ENCODE measurements at regions not wholly inside any gene's neighbourhood (a gene's known extent, or its start where the extent isn't known, plus 50 kb on each side); places are given as distances from the start of the nearest gene placed in this dataset.
"Not testable (repeated sequence)": the region's sequence is repeated elsewhere in the genome, so short reads cannot be mapped to it uniquely, and the experiment has no call there.

GRCh38 chr19:21668072-21668773, 99.2 kb downstream of the ZNF100 start:
- H3K36me3 Mint-ChIP-seq (ENCODE audit: low read depth); H3K27me3 Mint-ChIP-seq (ENCODE audit: low read depth); intact Hi-C loops (cut with micrococcal nuclease): not testable (repeated sequence)

GRCh38 chr19:21655540-21656126, 111.7 kb downstream of the ZNF100 start:
- Mint-ChIP-seq H3K9me3 (peaks cover 35% of the 10 kb centered on the region), H3K4me1 (ENCODE audit: low read depth) (no peaks in the 10 kb centered on the region), H3K36me3 (ENCODE audit: low read depth) (no peaks in the 10 kb centered on the region), H3K27me3 (ENCODE audit: low read depth) (no peaks in the 10 kb centered on the region), H3K4me3 (ENCODE audit: low read depth) (no peak overlapping the region), H3K27ac (no peak overlapping the region)
- intact Hi-C loops (cut with micrococcal nuclease): no loop called here
- no peak for DNase-seq (ENCODE audit: low spot score)

More at GRCh38 chr19:21668072-21668773, 99.2 kb downstream of the ZNF100 start:
- peaks cover 66% of the 10 kb centered on the region for H3K9me3 Mint-ChIP-seq
- not testable (repeated sequence) for H3K4me3 Mint-ChIP-seq (ENCODE audit: low read depth); DNase-seq (ENCODE audit: low spot score); H3K4me1 Mint-ChIP-seq (ENCODE audit: low read depth); H3K27ac Mint-ChIP-seq

DNA sequence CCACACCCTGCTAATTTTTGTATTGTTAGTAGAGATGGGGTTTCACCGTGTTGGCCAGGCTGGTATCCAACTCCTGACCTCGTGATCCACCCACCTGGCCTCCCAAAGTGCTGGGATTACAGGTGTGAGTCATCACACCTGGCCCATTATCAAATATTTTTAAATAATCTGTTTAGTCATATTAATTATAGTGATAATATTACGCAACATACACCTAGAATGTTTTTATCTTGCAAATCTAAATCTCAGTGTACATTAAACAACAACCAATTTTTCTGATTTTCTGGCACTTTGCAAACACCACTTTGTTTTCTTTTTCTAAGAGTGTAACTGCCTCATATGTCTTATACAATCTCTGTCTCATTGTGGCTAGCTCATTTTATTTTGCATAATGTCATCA, 115.9 kb downstream of the ZNF100 start:
- DNase-seq (ENCODE audit: low spot score); H3K4me1 Mint-ChIP-seq (ENCODE audit: low read depth); H3K4me3 Mint-ChIP-seq (ENCODE audit: low read depth); H3K27ac Mint-ChIP-seq; H3K27me3 Mint-ChIP-seq (ENCODE audit: low read depth); intact Hi-C loops (cut with micrococcal nuclease); H3K36me3 Mint-ChIP-seq (ENCODE audit: low read depth): not testable (repeated sequence)
- peaks cover 52% of the 10 kb centered on the region for H3K9me3 Mint-ChIP-seq

GRCh38 chr19:21638776-21639175, 128.6 kb downstream of the ZNF100 start:
- H3K27me3 Mint-ChIP-seq (ENCODE audit: low read depth): no peaks in the 10 kb centered on the region
- H3K4me1 Mint-ChIP-seq (ENCODE audit: low read depth): no peaks in the 10 kb centered on the region
- H3K4me3 Mint-ChIP-seq (ENCODE audit: low read depth): no peak overlapping the region
- DNase-seq (ENCODE audit: low spot score): no peak
- no peaks in the 10 kb centered on the region for H3K36me3 Mint-ChIP-seq (ENCODE audit: low read depth)
- peaks cover 42% of the 10 kb centered on the region for H3K9me3 Mint-ChIP-seq
- no peak overlapping the region for H3K27ac Mint-ChIP-seq
- intact Hi-C loops (cut with micrococcal nuclease): no loop called here

- Mint-ChIP-seq H3K36me3 (ENCODE audit: low read depth) (no peaks in the 10 kb centered on the region), H3K27ac (no peak overlapping the region), H3K9me3 (peaks cover 55% of the 10 kb centered on the region), H3K27me3 (ENCODE audit: low read depth) (no peaks in the 10 kb centered on the region), H3K4me1 (ENCODE audit: low read depth) (no peaks in the 10 kb centered on the region), H3K4me3 (ENCODE audit: low read depth) (no peak overlapping the region)
- no peak for DNase-seq (ENCODE audit: low spot score)
- intact Hi-C loops (cut with micrococcal nuclease): no loop called here
These were observed 121.7 kb downstream of the ZNF429 start for GRCh38 chr19:21626924-21627697.

- H3K36me3 Mint-ChIP-seq (ENCODE audit: low read depth): no peaks in the 10 kb centered on the region
- intact Hi-C loops (cut with micrococcal nuclease): no loop called here
- no peak overlapping the region for H3K27ac Mint-ChIP-seq
- H3K4me1 Mint-ChIP-seq (ENCODE audit: low read depth): no peaks in the 10 kb centered on the region
- H3K27me3 Mint-ChIP-seq (ENCODE audit: low read depth): no peaks in the 10 kb centered on the region
- no peak overlapping the region for H3K4me3 Mint-ChIP-seq (ENCODE audit: low read depth)
- DNase-seq (ENCODE audit: low spot score): no peak
- H3K9me3 Mint-ChIP-seq: peaks cover 62% of the 10 kb centered on the region
These were observed 120.7 kb downstream of the ZNF429 start for GRCh38 chr19:21626091-21626490.

GRCh38 chr19:21622920-21623319, 117.5 kb downstream of the ZNF429 start:
- H3K4me3 Mint-ChIP-seq (ENCODE audit: low read depth): no peak overlapping the region
- H3K36me3 Mint-ChIP-seq (ENCODE audit: low read depth): no peaks in the 10 kb centered on the region
- intact Hi-C loops (cut with micrococcal nuclease): no loop called here
- no peaks in the 10 kb centered on the region for H3K27me3 Mint-ChIP-seq (ENCODE audit: low read depth)
- H3K27ac Mint-ChIP-seq: no peak overlapping the region
- DNase-seq (ENCODE audit: low spot score): no peak
- peaks cover 64% of the 10 kb centered on the region for H3K9me3 Mint-ChIP-seq
- H3K4me1 Mint-ChIP-seq (ENCODE audit: low read depth): no peaks in the 10 kb centered on the region

DNA sequence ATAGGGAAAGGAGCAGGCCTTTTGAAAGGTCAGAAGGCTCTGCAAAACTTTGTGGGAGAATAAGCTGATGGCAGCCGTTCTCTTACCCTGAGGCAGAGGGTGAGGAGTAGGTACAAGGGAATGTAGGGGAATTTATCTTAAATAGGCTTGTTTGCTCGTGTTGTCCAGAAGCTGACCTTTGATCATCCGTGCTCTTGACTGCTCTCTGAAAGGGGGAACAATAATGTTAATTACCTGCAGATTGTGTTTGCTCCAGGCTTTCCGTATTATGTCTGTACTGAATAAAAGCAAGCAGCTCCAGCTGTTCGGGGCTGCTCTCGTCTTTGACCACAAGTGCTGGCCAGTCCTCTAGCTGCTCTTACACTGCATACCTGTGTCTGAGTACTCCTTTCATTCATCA, 116.3 kb downstream of the ZNF429 start:
- DNase-seq (ENCODE audit: low spot score): no peak
- Mint-ChIP-seq H3K9me3 (peaks cover 66% of the 10 kb centered on the region), H3K27me3 (ENCODE audit: low read depth) (no peaks in the 10 kb centered on the region), H3K27ac (no peak overlapping the region), H3K36me3 (ENCODE audit: low read depth) (no peaks in the 10 kb centered on the region), H3K4me3 (ENCODE audit: low read depth) (no peak overlapping the region), H3K4me1 (ENCODE audit: low read depth) (no peaks in the 10 kb centered on the region)
- intact Hi-C loops (cut with micrococcal nuclease): no loop called here

GRCh38 chr19:21617740-21618339, 112.4 kb downstream of the ZNF429 start:
- Mint-ChIP-seq H3K27ac (no peak overlapping the region), H3K9me3 (peaks cover 50% of the 10 kb centered on the region), H3K4me1 (ENCODE audit: low read depth) (no peaks in the 10 kb centered on the region), H3K4me3 (ENCODE audit: low read depth) (no peak overlapping the region), H3K27me3 (ENCODE audit: low read depth) (no peaks in the 10 kb centered on the region), H3K36me3 (ENCODE audit: low read depth) (no peaks in the 10 kb centered on the region)
- DNase-seq (ENCODE audit: low spot score): no peak
- intact Hi-C loops (cut with micrococcal nuclease): no loop called here

GRCh38 chr19:21614776-21615175, 109.4 kb downstream of the ZNF429 start:
- H3K4me1 Mint-ChIP-seq (ENCODE audit: low read depth); H3K27ac Mint-ChIP-seq; H3K27me3 Mint-ChIP-seq (ENCODE audit: low read depth); intact Hi-C loops (cut with micrococcal nuclease); H3K36me3 Mint-ChIP-seq (ENCODE audit: low read depth); H3K4me3 Mint-ChIP-seq (ENCODE audit: low read depth); DNase-seq (ENCODE audit: low spot score): not testable (repeated sequence)
- H3K9me3 Mint-ChIP-seq: peaks cover 59% of the 10 kb centered on the region

- H3K4me3 Mint-ChIP-seq (ENCODE audit: low read depth); H3K27me3 Mint-ChIP-seq (ENCODE audit: low read depth); H3K36me3 Mint-ChIP-seq (ENCODE audit: low read depth); intact Hi-C loops (cut with micrococcal nuclease); DNase-seq (ENCODE audit: low spot score); H3K27ac Mint-ChIP-seq; H3K4me1 Mint-ChIP-seq (ENCODE audit: low read depth): not testable (repeated sequence)
- peaks cover 62% of the 10 kb centered on the region for H3K9me3 Mint-ChIP-seq
These were observed 107.8 kb downstream of the ZNF429 start for GRCh38 chr19:21613201-21613600.

- H3K27ac Mint-ChIP-seq: no peak overlapping the region
- peaks cover 60% of the 10 kb centered on the region for H3K9me3 Mint-ChIP-seq
- no peak overlapping the region for H3K4me3 Mint-ChIP-seq (ENCODE audit: low read depth)
- no peaks in the 10 kb centered on the region for H3K4me1 Mint-ChIP-seq (ENCODE audit: low read depth)
- no peaks in the 10 kb centered on the region for H3K27me3 Mint-ChIP-seq (ENCODE audit: low read depth)
- H3K36me3 Mint-ChIP-seq (ENCODE audit: low read depth): no peaks in the 10 kb centered on the region
- no peak for DNase-seq (ENCODE audit: low spot score)
- intact Hi-C loops (cut with micrococcal nuclease): no loop called here
These were observed 107.0 kb downstream of the ZNF429 start for GRCh38 chr19:21612403-21612872.

All from activated T-helper 2 cell treated with anti-CD3 and anti-CD28 coated beads, Interferon-gamma antibody, Interleukin-2, Interleukin-4, amounts not matched to agents 10 μg/mL and 5 μg/mL and 100 μg/mL, durations not matched to agents 14 hours and 24 hours and 36 hours (primary cell).